COR-L47 (cell line): ENCODE measurements at regions not wholly inside any gene's neighbourhood (a gene's known extent, or its start where the extent isn't known, plus 50 kb on each side); places are given as distances from the start of the nearest gene placed in this dataset.

Experiments used
- DNase-seq: peaks from one replicate; lab custom pipeline; 2025; lab: John Stamatoyannopoulos, UW

DNA sequence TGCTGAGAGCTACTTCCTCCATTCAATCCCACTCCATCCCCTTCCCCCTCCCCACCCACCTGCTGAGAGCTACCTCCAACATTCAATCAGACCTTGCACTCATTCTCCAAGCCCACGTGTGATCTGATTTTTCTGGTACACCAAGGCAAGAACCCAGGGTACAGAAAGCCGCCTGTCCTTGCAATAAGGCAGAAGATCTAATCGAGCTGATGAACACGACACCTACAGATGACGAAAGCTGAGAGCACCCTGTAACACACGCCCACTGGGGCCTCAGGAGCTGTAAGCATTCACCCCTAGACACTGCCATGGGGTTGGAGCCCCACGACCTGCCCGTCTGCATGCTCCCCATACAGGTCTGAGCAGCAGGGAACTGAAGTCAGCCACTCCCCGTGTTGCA is 58.3 kb downstream of the TRIML1 start:
- no peak for DNase-seq

DNA sequence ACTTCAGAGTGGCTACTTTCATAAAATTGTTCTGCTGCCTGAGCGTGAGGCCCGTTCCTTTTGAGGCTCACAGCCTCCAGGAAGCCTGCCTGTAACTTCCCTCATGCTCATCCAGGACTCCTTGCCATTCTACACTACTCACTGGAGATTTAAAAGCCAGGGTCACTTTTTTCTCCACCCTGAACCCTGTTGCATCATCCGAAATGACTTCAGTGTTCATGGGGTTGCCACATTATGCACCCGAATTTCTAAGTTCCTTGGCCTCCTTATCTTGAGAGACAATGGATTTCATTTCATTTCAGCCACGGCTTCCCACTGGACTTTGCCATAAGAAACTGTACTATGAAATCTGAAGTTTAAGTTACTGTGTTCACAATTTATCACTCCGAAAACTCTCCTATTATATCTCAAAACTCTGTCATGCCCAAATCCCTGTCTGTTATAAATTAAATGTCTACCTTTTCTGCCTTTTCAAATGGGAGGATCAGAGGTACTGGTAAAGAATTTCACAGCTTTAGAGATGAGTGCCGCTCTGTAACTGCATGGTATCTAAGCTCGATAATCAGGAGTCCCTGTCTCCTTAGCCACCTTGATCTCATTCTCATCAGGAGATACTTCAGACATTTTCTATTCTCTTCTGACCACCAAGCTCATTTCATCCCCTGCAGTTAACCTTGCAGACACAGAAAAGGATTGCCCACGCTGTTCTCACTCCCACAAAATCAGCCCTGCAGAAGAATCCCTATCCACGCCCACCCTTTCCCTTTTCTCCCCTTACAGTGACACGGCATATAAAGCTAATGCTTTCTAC is 59.9 kb downstream of the TRIML1 start:
- no peak for DNase-seq

DNA sequence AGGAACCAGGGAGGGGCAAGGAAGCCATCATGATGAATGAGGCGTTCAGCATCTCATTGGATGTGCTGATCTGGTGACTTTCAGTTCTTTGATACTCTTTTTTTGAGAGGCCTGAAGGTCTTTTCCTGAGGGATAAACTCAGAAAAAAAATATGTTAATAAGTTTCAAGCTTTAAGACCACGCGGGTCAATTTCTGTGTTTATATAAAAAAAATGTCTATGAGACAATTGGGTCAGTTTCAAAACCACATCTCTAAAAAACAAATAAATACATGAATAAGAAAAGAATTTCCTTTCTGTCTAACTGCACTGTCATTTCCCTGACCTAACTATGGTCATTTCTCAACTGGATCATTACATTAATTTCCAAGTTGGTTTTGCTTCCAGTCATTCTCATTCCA is 62.6 kb downstream of the TRIML1 start:
- no peak for DNase-seq

DNA sequence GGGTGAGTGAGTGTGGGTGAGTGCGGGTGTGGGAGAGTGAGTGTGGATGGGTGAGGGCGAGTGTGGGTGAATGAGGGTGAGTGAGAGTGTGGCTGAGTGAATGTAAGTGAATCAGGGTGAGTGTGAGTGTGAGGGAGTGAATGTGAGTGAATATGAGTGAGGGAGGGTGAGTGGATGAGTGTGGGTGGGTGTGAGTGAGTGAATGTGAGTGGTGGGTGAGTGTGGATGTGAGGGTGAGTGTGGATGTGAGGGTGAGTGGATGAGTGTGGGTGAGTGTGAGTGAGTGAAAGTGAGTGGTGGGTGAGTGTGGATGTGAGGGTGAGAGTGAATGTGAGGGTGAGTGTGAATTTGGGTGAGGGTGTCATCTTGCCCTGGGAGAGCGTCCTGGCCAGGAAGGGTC is 67.5 kb downstream of the TRIML1 start:
- no peak for DNase-seq

DNA sequence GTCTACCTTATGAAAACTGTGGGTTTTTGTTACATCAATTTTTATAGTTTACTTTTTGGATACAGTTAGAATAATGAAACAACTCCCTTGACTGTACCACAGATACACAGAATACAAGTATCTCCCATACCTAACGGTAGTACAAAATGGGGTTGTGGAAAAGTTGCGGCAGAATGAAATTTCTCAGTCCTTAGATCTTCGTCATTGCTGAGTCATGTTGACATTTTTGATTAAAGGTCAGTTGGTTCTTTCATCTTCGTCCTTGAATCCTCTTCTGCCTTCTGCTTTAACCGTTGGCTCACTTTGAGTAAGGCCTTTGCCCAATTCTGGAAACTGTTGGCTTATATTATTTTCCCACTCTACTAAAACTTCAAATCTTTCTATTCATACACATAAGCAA is 75.6 kb downstream of the TRIML1 start:
- DNase-seq = no peak

DNA sequence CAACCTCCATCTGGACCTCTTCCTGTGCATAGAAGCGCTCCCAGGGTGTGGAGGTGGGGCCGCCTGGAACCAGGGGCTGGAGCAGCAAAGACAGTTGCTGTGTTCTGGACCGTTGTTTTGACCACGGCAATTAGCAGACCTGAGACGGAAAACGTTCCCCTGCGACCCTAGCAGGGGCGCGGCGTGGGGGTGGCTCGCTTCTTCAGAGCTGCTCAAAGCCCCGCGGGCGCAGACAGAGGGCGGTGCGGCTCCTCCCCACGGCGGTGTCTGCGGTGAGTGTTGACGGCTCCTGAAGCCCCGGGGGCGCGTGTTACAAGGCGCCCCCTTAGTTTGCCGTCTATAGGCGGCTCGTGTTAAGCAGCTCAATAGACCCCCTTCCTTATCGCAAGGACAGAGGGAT is 79.2 kb downstream of the TRIML1 start:
- no peak for DNase-seq

DNA sequence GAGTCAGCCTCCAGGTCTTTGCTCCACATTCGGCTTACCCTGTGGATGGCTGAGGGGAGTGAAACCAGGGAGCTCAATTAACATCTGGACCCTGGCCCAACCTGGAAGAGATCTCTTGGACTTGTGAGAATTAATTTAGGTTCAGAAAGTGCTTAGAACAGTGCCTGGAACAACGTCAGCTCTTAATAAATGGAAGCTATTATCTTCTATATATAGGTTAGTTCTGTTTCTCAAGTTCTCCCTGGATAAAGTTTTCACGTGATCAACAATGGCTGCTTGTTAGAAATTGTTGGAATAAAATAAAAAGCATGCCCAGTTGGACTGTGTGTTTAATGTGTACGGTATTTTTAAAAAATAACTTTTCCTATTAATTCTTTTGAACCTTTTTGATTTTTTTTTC is 80.8 kb downstream of the TRIML1 start:
- no peak for DNase-seq

DNA sequence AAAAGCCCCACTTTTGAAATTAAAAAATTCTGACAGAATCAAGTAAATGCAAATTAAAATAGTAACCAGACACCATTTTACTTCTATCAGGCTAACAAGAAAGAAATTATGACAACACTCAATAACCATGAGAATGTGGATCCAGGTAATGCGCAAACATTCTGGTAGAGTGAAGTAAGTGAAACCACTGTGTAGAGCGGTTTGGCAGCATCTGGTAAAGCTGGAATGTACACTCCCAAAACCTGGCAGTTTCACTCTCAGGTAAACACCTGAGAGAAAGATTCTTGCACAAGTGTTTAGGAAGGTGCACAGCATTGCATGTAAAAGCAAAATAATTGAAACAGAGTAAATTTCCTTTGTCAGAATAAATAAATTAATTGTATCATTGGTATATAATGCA is 81.8 kb downstream of the TRIML1 start:
- no peak for DNase-seq

DNA sequence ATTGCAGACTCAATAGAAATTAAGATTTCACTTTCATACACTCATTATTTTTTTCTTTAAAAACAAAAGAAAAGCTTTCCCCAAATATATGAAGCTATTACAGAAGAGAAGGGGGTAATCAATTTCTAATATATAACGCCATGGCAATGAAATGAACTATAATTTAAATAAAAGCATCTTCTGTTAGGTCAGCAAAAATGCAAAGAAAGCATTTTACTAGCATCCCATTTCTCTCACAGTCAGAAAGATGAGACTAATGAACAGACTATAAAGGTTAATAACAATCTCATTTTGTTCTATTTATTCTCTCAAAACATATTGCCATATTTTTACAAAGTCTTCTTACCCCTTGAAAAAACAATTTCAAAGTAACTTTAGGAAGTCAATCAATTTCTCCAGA is 89.0 kb downstream of the TRIML1 start:
- DNase-seq = no peak

DNA sequence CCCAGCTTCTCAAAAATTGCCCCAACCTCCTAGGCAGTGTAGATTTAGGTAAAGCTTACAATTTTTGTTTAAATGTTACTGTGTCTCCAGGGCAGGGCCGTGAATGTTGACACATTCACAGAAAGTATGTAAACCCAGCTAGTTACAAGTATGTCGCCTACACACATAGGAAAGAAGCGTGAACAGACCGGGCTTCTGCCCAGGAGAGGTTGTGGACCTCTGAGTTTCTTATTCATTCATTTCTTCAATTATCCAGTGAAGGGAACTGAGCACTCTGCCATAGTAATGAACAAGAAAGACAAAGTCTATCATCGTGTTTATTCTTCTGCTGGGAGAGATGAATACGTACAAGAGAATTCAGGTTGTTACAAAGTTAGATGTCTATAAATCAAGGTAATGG is 93.2 kb downstream of the TRIML1 start:
- no peak for DNase-seq

DNA sequence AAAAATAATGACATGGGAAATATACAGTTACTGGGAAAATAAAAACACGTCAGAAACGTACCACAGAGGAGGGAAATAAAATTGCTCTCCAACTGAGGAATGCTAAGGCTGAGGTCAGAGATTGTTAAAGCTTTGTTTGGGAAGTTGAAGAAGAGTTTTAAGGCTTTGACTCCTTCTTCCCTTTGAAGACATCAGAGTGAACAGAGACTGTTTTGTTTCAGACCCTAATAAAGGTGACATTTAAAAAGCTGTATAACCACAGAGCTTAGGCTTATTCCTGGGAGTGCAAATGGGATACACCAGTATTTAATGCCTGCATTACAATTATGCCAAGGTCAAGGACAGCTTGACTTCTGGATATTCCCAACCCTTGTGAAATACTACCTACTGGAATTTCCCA is 102.8 kb downstream of the TRIML1 start:
- no peak for DNase-seq

DNA sequence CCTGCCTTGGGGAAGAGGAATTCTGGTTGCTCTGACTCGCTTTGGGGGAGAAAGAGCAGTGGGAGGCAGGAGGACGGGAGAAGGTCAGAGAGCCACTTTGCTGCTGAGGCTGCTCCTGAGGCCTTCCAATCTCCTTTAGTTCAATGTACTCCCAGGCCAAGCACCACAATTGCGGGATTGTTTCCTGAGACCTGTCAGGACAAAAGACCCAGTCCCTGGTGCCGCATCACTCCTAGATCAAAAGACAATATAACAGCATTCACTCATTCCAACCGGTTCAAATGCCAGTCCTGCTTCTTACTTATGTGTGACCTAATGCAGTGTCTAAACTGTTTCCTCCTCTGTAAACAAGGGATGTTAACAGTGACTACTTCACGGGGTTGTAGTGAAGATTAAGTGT is 106.4 kb downstream of the TRIML1 start:
- DNase-seq = no peak

DNA sequence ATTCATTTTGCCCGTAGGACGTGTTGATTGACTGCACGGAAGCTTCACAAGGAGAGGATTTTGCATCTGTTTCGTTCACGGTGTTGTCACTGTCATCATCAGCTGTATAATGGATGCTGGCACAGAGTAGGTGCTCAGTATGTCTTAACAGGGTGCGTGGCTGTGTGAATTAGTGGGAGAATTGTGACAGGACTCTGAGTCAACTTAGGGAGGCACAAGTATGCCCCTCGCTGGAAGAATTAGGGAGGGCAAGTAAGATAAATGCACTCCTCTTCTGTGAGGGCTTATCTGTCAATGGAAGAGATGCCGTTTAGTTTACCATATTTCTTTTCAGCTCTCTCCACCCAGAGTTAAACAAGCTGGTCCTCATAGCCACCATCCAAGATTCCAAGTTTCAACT is 107.2 kb downstream of the TRIML1 start:
- DNase-seq = no peak

DNA sequence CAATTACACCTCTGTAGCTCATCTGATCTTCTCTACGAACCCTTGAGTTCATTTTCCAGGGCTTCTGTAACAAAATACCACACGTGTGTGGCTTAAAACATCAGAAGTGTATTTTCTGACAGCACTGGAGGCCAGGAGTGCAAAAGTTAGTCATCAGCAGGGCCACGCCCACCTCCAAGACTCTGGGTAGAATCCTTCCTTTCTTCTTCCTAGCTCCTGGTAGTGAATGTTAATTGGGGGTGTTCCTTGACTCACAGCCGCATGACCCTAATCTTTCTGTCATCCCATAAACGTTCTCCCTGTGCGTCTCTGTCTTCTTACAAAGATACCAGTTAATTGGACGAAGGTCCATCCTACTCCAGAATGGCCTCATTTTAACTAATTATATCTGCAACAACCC is 115.0 kb downstream of the TRIML1 start:
- DNase-seq = no peak

DNA sequence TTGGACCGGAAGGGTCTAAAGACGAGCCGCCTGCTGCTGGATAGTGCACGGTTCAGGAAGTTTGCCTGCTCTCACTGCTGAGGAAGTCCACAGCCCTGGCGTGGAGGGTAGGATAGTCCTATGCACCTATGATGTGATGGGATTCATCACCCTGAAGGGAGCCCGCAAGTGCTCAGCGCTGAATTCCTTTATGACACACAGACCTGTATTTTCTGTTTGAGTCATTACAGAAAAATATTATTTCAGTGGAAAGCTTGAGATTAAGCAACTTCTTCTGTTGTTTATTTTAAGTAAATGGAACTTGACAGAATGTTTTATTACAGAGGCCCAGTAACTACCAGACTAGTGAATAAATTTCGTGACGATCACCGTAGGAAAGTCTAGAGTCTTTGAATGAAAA is 123.2 kb downstream of the TRIML1 start:
- no peak for DNase-seq

DNA sequence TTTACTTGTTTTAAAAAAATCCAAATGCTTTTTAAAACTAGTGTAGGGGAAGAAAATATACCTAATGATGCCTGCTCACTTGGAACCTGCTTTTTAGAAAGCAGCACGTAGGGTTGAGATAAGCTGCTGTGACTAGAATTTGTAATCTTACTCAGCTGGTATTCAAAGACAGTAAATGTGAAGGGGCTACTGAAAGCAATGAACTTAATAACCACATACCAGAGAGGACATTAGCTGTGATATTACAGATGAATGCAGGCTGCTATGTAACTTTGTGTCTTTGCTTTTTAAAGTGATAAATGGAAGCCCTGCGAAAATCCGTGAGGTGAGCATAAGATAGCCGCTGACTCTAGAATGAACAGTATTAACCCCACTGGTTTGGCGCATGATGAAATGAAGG is 124.1 kb downstream of the TRIML1 start:
- DNase-seq = no peak

DNA sequence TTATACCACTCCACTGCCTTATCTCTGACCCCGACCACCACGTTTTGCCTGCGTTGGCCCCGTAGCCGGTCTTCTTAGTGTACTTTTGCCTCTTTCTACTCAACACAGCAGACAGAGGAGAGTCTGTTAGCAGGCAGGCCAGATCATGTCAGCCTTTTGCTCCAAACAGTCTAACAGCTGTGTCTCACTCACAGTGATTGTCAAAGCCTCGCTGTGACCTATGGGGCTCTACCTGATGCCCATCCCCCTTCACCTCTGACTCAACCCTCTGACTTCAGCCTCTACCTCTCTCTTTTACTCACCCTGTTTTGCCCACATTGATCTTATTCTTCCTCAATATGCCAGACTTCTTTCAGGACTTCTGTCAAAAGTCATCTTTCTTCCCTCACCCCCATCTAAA is 127.1 kb downstream of the TRIML1 start:
- no peak for DNase-seq

DNA sequence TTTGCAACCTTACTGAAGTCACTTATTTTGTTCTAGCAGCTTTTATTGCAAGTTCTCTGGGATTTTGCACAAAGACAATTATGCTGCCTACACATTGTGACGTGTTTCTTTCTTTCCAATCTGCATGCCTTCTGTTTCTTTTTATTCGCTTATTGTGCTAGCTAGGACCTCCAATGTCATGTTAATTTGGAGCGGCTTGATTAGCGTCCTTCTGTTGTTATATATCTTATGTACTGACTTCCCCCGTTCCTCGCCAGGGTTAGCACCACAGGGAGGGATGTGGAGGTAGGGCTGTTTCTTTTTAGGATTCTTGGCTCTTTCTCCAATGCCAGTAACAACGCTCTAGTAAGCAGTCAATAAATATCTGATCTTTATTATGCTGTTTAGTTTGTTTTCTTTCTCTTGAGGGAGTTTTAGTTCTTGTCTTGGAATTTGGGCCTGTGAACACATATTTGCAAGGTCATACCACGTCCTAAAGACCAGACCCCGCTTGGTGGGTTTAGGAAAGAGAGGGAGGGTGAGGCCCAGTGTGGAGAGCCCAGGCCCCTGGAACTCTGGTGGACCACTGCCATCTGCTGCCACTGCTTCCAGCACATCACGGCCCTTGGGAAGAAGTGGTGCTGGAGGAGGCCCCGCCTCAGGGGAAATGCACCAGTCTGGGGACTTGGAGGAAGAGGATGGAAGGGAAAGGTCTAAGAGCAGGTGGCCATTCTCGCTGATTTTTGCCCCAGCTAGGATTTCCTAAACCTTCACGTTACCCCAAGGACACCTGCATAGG is 129.1 kb downstream of the TRIML1 start:
- no peak for DNase-seq

DNA sequence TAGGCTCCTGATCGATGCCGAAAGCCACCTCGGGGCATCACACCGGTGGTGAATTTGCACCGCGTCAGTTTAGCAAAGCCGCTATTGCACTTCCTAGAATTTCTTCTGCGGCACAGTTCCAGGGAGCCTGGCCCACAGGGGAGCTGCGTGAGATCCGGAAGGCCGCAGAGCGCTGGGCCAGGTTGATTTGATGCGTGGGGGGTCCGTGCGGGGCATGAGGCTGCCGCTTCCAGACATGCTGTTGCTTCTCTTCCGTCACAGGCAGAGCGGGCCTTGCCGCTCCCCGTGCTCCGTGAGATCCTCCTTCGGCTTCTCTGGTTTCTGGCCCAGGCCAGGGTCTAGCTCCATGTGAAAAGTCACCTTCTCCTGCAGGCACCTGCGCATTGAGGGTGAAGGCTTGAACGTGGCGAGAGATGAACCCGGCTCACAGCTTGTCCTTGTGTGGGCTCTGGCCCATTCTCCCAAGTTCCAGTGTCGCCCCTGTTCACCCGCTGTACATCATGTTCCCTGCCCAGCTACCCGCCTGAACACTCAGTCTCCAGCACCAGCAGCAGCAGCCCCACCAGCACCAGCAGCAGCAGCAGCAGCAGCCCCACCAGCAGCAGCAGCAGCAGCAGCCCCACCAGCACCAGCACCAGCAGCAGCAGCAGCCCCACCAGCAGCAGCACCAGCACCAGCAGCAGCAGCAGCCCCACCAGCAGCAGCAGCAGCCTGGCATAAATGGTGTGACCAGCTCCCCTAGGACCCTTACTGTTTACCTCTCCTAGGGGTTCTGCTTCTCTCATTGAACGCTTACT is 131.2 kb downstream of the TRIML1 start:
- DNase-seq = no peak

DNA sequence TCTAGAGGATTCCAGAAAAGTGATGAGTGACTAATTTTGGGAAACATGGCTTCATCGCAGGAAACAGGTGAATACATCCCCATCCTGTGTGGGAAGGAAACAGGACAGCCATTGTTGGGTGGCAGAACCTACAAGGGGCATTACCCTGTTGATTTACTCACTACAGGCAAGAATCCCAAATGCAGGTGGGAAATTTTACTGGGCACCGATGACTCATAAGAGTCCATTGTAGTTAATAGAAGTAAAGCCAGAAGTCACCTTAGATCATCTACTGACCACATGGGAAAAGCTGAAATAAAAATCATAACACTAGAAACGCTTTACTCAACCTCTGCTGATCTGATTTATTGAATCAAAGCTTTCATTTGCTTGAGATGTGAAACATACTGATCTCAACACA is 136.4 kb downstream of the TRIML1 start:
- DNase-seq = no peak

DNA sequence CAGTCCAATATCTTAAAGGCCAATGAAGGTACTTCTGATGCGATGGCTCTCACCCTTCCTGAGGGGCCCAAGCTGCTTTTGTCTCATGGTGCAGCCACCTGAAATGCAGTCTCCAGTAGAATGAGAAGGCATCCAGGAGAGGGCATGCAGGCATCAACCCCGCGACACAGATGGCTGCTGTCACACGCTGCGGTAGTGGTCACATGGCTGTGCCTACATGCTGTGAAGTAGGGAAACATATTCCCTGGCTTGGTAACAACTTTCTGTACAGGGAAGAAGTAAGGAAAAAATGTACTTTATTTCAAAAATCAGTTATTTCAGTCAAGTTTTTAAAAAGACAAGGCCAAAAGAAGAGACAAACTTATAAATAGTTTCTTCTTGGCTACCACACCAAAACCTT is 139.9 kb downstream of the TRIML1 start:
- DNase-seq = no peak

DNA sequence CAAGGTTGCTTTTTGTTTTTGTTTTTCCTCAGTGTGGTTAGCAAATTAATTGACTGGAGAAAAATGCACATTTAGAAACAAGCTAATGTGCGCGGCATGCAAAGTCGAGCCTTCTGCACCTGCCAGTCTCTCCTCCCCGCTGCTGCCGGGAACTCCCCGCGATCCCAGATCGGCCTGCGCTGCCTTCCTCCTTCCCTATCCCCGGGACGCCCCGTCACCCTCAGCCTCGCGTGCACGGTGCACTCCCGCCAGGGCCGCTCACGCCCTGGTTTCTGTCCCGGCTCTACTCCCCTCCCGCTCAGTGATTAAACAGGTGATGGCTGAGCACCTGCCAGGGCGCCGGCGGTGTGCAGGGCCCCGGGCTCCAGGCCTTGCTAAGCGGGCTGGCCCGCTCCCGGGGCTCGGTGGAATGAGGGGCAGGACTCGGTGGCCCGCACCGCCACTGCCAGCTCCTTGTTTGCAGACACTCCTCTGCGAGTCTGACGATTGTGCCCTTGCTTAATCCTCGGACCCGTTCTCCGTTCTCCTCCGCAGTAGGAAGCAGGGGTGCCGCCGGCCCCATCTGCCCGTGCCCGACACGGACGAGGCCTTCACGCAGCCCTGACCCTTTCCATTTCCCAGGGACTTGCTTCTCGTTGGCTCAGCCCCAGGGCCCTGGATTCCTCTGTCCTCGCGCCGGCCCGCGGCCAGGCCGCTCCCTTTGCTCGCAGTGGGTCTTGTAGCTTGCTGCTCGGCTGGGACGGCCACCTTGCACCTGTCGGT is 143.4 kb downstream of the TRIML1 start:
- no peak for DNase-seq
